Uterus (tissue), 2 donors: ENCODE measurements at regions not wholly inside any gene's neighbourhood (a gene's known extent, or its start where the extent isn't known, plus 50 kb on each side); places are given as distances from the start of the nearest gene placed in this dataset.
"Not testable (repeated sequence)": the region's sequence is repeated elsewhere in the genome, so short reads cannot be mapped to it uniquely, and the experiment has no call there.

Source experiments
- CTCF ChIP-seq, 4 experiments: fragments of 200-600 bp in 2 of 4; fragments of 450-650 bp in 2 of 4; sonication (generic) in 2 of 4; IDR thresholded peaks; one replicate each; pipeline ENCODE4 v1.5.1; 2016 to 2019; ENCODE audit warnings: antibody characterized with exemption in 4 of 4, mild to moderate bottlenecking in 2 of 4, moderate library complexity in 1 of 4
- POLR2A ChIP-seq, 2 donors: fragments of 450-650 bp; IDR thresholded peaks; one replicate each; pipeline ENCODE4 v1.6.1; 2016; ENCODE audit warnings: antibody characterized with exemption in 2 of 2, mild to moderate bottlenecking in 1 of 2, moderate library complexity in 1 of 2

DNA sequence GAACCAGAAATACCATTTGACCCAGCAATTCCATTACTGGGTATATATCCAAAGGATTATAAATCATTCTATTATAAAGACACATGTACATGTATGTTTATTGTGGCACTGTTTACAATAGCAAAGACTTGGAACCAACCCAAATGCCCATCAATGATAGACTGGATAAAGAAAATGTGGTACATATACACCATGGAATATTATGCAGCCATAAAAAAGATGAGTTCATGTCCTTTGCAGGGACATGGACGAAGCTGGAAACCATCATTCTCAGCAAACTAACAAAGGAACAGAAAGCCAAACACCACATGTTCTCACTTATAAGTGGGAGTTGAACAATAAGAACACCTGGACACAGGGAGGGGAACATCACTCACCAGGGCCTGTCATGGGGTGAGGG, 183.1 kb upstream of the AGTR2 start:
- TF ChIP-seq CTCF, POLR2A (IDR thresholded peaks at IDR 0.05): not testable (repeated sequence)
